Duodenal mucosa (tissue), 2 donors: ENCODE measurements at regions not wholly inside any gene's neighbourhood (a gene's known extent, or its start where the extent isn't known, plus 50 kb on each side); places are given as distances from the start of the nearest gene placed in this dataset.

Source experiments
- H3K27ac ChIP-seq: one replicate; pipeline ENCODE4 v1.7.0; 2013; ENCODE audit warnings: low read depth, low read length
- H3K27me3 ChIP-seq, 2 donors: one replicate each; pipeline ENCODE4 v1.7.0; 2013; ENCODE audit warnings: low read length in 2 of 2, control low read depth in 1 of 2; ENCODE audit not compliant: insufficient read depth in 2 of 2, control insufficient read depth in 1 of 2
- H3K36me3 ChIP-seq, 2 donors: one replicate each; pipeline ENCODE4 v1.7.0; 2013; ENCODE audit warnings: low read length in 2 of 2, control low read depth in 1 of 2; ENCODE audit not compliant: insufficient read depth in 2 of 2, control insufficient read depth in 1 of 2
- H3K4me1 ChIP-seq, 2 donors: one replicate each; pipeline ENCODE4 v1.7.0; 2013; ENCODE audit warnings: low read length in 2 of 2, control low read depth in 1 of 2; ENCODE audit not compliant: insufficient read depth in 2 of 2, control insufficient read depth in 1 of 2
- H3K4me3 ChIP-seq, 2 donors: one replicate each; pipeline ENCODE4 v1.7.0; 2013; ENCODE audit warnings: low read length in 2 of 2, low read depth in 1 of 2
- H3K9ac ChIP-seq, 2 donors: one replicate each; pipeline ENCODE4 v1.7.0; 2013; ENCODE audit warnings: low read length in 2 of 2, low read depth in 1 of 2
- H3K9me3 ChIP-seq, 2 donors: one replicate each; pipeline ENCODE4 v1.7.0; 2013; ENCODE audit warnings: low read length in 2 of 2, control low read depth in 1 of 2; ENCODE audit not compliant: control insufficient read depth in 1 of 2

DNA sequence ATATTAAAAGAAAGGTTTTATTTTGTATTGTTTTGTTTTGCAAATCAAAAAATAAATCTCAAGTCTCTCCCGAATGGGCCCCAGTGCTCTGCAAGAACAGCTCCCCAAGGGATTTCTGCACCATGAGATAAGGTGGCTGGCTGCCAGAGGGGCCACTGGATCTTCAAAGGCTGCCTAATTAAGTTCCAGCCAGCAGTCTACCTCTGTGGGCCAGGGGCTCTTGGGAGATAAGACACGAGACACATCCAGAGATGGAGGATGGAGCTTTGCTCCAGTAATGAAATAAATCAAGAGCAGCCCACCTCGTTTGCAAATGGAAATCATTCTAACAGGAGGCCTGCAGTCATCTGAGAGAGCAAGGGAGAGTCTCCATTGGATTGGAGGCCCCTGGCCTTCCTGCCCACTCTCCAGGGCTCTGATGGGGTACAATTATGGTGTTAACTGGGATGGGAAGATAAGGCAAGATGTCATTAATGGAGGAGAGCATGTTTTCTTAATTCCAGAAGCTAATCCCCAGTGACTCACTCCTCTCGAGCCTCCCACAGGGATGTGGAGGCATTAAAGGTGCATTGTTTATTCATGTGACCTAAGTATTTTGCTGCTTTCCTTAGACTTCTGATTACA lies 155.2 kb upstream of the KAZN start:
- H3K36me3 ChIP-seq, result no peaks in the 10 kb centered on the region
- H3K9ac ChIP-seq, result no peak overlapping the region
- H3K9me3 ChIP-seq, result no peaks in the 10 kb centered on the region
- H3K27ac ChIP-seq, result no peak overlapping the region
- H3K27me3 ChIP-seq, result no peaks in the 10 kb centered on the region
- H3K4me1 ChIP-seq, result no peaks in the 10 kb centered on the region
- H3K4me3 ChIP-seq, result no peak overlapping the region

DNA sequence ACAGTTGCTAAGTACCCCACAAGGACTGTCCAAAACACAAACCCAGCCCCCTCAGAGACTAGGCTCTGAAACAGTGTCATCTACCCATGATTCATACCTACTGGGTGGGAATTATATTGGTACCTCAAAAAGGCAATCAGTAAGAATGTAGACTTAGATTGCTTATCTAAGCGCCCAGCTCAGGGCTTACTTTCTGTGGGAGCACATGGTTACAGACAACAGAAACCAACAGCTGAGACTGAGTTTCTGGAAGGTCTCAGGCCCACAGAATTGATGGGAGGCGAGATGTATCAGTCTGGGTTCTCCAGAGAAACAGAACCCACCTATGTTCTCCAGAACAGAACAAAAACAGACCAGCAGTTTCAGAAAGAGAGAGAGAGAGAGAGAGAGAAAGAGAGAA lies 147.3 kb upstream of the KAZN start:
- H3K4me1 ChIP-seq, result no peaks in the 10 kb centered on the region

DNA sequence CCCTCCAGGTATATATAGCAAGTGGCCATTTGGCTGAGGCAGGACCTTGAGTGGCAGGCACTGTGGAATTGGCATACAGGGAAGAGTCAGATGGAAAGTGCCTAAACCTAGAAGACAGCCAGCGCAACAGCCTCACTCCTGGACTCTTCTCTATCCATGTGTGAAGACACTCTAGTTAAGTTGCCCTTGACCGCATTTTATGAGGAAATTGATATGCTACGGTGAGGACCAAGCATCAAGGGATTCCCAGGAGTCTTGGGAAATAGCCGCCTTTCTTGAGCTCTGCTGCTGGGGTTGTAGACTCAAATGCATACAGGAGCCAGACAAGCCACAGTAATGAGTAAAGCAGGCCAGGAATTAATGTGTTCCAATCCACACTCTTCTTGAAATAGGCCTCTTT lies 145.9 kb upstream of the KAZN start:
- H3K27me3 ChIP-seq, result no peaks in the 10 kb centered on the region
- no peak overlapping the region for H3K9ac ChIP-seq
- no peaks in the 10 kb centered on the region for H3K9me3 ChIP-seq
- H3K27ac ChIP-seq, result no peak overlapping the region
- H3K4me3 ChIP-seq, result no peak overlapping the region
- H3K4me1 ChIP-seq, result no peaks in the 10 kb centered on the region
- no peaks in the 10 kb centered on the region for H3K36me3 ChIP-seq

More for the DNA sequence above, 147.3 kb upstream of the KAZN start:
- no peaks in the 10 kb centered on the region for H3K27me3 ChIP-seq
- no peak overlapping the region for H3K4me3 ChIP-seq
- no peak overlapping the region for H3K9ac ChIP-seq
- no peaks in the 10 kb centered on the region for H3K9me3 ChIP-seq
- H3K36me3 ChIP-seq, result no peaks in the 10 kb centered on the region
- H3K27ac ChIP-seq, result no peak overlapping the region

DNA sequence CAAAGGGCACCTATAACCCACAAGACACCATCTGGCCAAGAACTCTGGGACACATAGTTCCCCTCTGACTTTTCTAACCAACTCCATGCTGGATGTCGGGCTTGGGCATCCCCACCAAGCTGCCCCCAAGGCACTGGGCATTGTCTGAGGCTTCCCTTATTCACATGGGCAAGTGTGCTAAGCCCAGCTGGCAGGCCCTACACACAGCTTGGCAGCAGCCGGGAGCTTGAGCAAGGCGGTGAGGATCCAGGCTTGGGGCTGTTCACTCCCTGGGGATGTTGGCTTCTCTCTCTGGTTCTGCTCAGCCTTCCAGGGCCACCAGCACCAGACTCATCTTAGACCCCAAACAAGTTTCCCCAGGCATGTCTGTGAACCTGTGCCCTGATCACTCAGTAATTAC lies 138.3 kb upstream of the KAZN start:
- Histone ChIP-seq H3K9me3 (no peaks in the 10 kb centered on the region), H3K4me1 (no peaks in the 10 kb centered on the region), H3K27ac (no peak overlapping the region), H3K9ac (no peak overlapping the region), H3K4me3 (no peak overlapping the region), H3K36me3 (no peaks in the 10 kb centered on the region), H3K27me3 (no peaks in the 10 kb centered on the region)

DNA sequence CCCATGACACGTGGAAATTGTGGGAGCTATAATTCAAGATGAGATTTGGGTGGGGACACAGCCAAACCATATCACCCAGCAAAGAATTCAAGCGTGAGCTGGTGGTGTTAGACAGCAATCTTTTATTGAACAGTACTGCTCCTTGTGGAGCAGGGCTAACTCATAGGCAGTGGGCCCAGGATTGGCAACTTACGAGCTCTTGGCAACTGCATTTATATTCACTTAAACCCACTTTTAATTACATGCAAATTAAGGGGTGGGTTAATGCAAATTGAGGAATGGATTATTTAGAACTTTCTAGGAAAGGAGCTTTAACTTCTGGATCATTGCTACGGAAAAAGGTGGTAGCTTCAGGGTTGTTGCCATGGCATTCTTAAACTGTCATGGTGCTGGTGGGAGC lies 135.6 kb upstream of the KAZN start:
- Histone ChIP-seq H3K9me3 (no peaks in the 10 kb centered on the region), H3K4me1 (no peaks in the 10 kb centered on the region), H3K4me3 (no peak overlapping the region), H3K27me3 (no peaks in the 10 kb centered on the region), H3K9ac (no peak overlapping the region), H3K36me3 (no peaks in the 10 kb centered on the region), H3K27ac (no peak overlapping the region)

DNA sequence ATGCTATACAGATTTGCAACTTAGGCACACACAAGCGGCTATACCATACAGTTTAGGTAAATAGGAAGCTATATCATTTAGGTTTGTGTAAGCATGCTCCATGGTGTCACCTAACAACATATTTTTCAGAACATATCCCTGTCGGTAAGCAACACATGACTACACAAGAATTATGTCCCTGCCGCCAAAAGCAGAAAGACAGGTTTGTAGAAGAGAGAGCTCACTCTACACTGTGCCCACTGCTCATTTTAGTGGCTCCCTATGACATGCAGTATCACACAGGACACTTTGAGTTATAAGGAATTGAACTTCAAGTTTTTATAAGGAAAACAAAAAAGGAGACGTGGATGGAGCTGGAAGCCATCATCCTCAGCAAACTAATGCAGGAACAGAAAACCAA lies 132.5 kb upstream of the KAZN start:
- H3K9ac ChIP-seq, result no peak overlapping the region
- no peaks in the 10 kb centered on the region for H3K36me3 ChIP-seq
- H3K27ac ChIP-seq, result no peak overlapping the region
- H3K27me3 ChIP-seq, result no peaks in the 10 kb centered on the region
- H3K4me3 ChIP-seq, result no peak overlapping the region
- H3K9me3 ChIP-seq, result no peaks in the 10 kb centered on the region
- no peaks in the 10 kb centered on the region for H3K4me1 ChIP-seq

DNA sequence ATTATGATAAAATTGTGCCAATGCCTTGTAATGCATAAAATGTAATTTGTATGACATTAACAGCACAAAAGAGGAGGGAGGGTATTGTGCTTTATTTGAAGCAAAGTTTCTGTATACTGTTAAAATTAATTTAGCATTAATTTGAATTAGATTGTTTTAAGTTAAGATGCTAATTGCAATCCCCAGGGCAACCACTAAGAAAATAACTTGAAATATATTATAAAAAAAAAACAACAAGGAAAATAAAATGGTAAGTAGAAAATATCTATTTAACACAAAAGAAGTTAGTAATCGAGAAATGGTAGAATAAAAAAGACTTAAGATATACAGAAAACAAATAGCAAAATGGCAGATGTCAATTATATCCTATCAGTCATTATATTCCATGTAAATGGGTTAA lies 131.4 kb upstream of the KAZN start:
- H3K27me3 ChIP-seq, result no peaks in the 10 kb centered on the region
- H3K27ac ChIP-seq, result no peak overlapping the region
- H3K9me3 ChIP-seq, result no peaks in the 10 kb centered on the region
- H3K4me3 ChIP-seq, result no peak overlapping the region
- no peak overlapping the region for H3K9ac ChIP-seq
- no peaks in the 10 kb centered on the region for H3K4me1 ChIP-seq
- no peaks in the 10 kb centered on the region for H3K36me3 ChIP-seq

DNA sequence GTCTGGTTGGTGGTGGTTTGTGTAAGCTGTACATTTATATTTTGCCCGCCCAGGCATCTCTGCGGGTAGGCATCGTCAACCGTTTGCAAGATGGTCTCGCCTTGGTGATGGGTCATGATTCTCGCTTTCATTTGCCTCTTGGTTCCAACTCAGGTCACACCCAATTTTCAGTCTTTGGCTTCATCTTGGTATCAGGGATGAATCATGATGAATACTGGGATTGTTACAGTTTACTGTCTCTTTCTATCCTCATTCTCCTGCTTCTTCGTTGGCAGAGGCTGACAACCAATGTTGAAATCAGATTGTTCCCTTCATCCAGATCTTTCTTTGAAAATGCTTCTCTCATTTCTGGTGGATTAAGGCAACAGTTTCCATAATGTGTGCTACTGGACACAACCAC lies 129.7 kb upstream of the KAZN start:
- no peaks in the 10 kb centered on the region for H3K27me3 ChIP-seq
- H3K27ac ChIP-seq, result no peak overlapping the region
- H3K36me3 ChIP-seq, result no peaks in the 10 kb centered on the region
- H3K4me3 ChIP-seq, result no peak overlapping the region
- no peaks in the 10 kb centered on the region for H3K4me1 ChIP-seq
- H3K9me3 ChIP-seq, result no peaks in the 10 kb centered on the region
- no peak overlapping the region for H3K9ac ChIP-seq

DNA sequence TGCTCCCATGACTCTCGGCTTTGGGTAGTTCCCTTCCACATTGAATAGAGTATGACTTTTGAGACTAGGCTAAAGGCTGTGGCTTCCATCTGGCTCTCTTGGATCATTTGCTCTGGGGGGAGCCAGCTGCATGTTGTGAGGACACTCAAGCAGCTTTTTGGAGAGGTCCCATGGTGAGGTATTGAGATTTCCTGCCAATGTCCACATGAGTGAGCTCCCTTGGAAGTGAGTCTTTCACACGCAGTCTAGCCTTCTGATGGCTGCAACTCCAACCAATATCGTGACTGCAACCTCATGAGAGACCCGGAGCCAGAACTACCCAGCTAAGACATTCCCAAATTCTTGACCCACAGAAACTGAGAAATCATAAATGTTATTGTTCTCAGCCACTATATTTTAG lies 127.7 kb upstream of the KAZN start:
- Histone ChIP-seq H3K4me3 (no peak overlapping the region), H3K4me1 (no peaks in the 10 kb centered on the region), H3K9ac (no peak overlapping the region), H3K27ac (no peak overlapping the region), H3K27me3 (no peaks in the 10 kb centered on the region), H3K9me3 (no peaks in the 10 kb centered on the region), H3K36me3 (no peaks in the 10 kb centered on the region)

DNA sequence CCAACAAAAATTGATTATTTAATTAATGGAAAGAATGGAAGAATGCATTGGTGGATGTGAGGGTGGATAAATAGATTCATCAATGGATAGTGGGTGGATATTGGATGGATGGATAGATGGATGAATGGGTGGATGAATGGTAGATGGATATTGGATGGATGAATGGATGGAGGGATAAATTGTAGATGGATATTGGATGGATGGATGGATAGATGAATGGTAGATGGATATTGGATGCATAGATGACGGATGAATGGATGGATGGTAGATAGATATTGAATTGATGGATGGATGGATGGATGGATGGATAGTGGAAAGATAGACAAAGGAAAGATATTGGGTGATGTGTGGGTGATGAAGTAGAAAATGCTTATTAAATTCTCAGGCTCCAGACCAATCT lies 123.6 kb upstream of the KAZN start:
- H3K27me3 ChIP-seq, result no peaks in the 10 kb centered on the region
- H3K36me3 ChIP-seq, result no peaks in the 10 kb centered on the region
- H3K4me3 ChIP-seq, result no peak overlapping the region
- no peak overlapping the region for H3K9ac ChIP-seq
- H3K4me1 ChIP-seq, result no peaks in the 10 kb centered on the region
- H3K27ac ChIP-seq, result no peak overlapping the region
- H3K9me3 ChIP-seq, result no peaks in the 10 kb centered on the region
